PC-9 (cell line): ENCODE measurements at regions not wholly inside any gene's neighbourhood (a gene's known extent, or its start where the extent isn't known, plus 50 kb on each side); places are given as distances from the start of the nearest gene placed in this dataset.

Source experiments
- BruUV-seq: library from RNA; stranded (reverse); fragments of 400-500 nt; replicated peaks from 2 replicates; lab custom pipeline; 2021; lab: Mats Ljungman, UMichigan
- CTCF ChIA-PET: fragments of 300-600 bp; sonication (Branson Sonifier 250); formaldehyde crosslinking; loops from one replicate; lab custom pipeline; 2022; ENCODE audit warnings: antibody characterized with exemption; lab: Charles Lee
- POLR2A ChIA-PET: fragments of 300-600 bp; sonication (Branson Sonifier 250); formaldehyde crosslinking; loops from one replicate; lab custom pipeline; 2022; ENCODE audit warnings: antibody characterized with exemption; ENCODE audit not compliant: unreplicated experiment; lab: Charles Lee
- DNase-seq, 2 experiments: peaks; one replicate each; pipeline versions ENCODE4 v3.0.0 to v3.0.0-alpha.2; 2015 to 2022; ENCODE audit warnings: mixed read lengths in 1 of 2
- H2AFZ ChIP-seq: fragments of 200-600 bp; sonication (generic); 2 replicates; pipeline ENCODE4 v1.8.1; 2017; ENCODE audit warnings: antibody characterized with exemption
- H3F3A ChIP-seq: fragments of 200-600 bp; sonication (generic); 2 replicates; pipeline ENCODE4 v1.8.1; 2017; ENCODE audit warnings: antibody characterized with exemption, mild to moderate bottlenecking, low read depth; ENCODE audit not compliant: insufficient read depth
- H3K27ac ChIP-seq: fragments of 200-600 bp; sonication (generic); 2 replicates; pipeline ENCODE4 v1.6.1; 2016; ENCODE audit warnings: mixed run types
- H3K27me3 ChIP-seq: fragments of 200-600 bp; sonication (generic); 2 replicates; pipeline ENCODE4 v1.6.1; 2016; ENCODE audit warnings: low read depth, mixed run types; ENCODE audit not compliant: insufficient read depth
- H3K36me3 ChIP-seq: fragments of 200-600 bp; sonication (generic); 2 replicates; pipeline ENCODE4 v1.6.1; 2016; ENCODE audit warnings: low read depth, mixed run types
- H3K4me1 ChIP-seq: fragments of 200-600 bp; sonication (generic); replicated peaks from 2 replicates; pipeline ENCODE4 v1.6.1; 2016; ENCODE audit warnings: mixed run types; ENCODE audit not compliant: insufficient read depth
- H3K4me2 ChIP-seq: fragments of 200-600 bp; sonication (generic); 2 replicates; pipeline ENCODE4 v1.6.1; 2017; ENCODE audit warnings: mixed run types
- H3K4me3 ChIP-seq: fragments of 200-600 bp; sonication (generic); 2 replicates; pipeline ENCODE4 v1.6.1; 2016; ENCODE audit warnings: mixed run types
- H3K79me2 ChIP-seq: fragments of 200-600 bp; sonication (generic); 2 replicates; pipeline ENCODE4 v1.6.1; 2017; ENCODE audit warnings: low read depth, mixed run types
- H3K9me2 ChIP-seq: fragments of 200-600 bp; sonication (generic); 2 replicates; pipeline ENCODE4 v1.8.1; 2017; ENCODE audit warnings: mild to moderate bottlenecking; ENCODE audit not compliant: insufficient read depth
- H3K9me3 ChIP-seq: fragments of 200-600 bp; sonication (generic); 2 replicates; pipeline ENCODE4 v1.8.1; 2016; ENCODE audit warnings: low read depth; ENCODE audit not compliant: insufficient read depth
- H4K20me1 ChIP-seq: fragments of 200-600 bp; sonication (generic); 2 replicates; pipeline ENCODE4 v1.8.1; 2017; ENCODE audit not compliant: insufficient read depth
- EZH2 ChIP-seq: fragments of 200-600 bp; sonication (generic); IDR thresholded peaks from 2 replicates; pipeline ENCODE4 v1.8.0; 2017; ENCODE audit warnings: antibody characterized with exemption, low read depth
- intact Hi-C: fragments of 100-400 bp; cut with micrococcal nuclease; formaldehyde crosslinking; loops from one replicate; pipeline ENCODE4 v1.10.0; 2022; ENCODE audit not compliant: unreplicated experiment
- TF ChIP-seq, protein P1 (sequence below): fragments of 200-600 bp; sonication (generic); conservative IDR thresholded peaks from 2 replicates; pipeline ENCODE4 v1.6.1; 2017; ENCODE audit warnings: mixed run types, antibody characterized with exemption, mild to moderate bottlenecking, moderate library complexity

DNA sequence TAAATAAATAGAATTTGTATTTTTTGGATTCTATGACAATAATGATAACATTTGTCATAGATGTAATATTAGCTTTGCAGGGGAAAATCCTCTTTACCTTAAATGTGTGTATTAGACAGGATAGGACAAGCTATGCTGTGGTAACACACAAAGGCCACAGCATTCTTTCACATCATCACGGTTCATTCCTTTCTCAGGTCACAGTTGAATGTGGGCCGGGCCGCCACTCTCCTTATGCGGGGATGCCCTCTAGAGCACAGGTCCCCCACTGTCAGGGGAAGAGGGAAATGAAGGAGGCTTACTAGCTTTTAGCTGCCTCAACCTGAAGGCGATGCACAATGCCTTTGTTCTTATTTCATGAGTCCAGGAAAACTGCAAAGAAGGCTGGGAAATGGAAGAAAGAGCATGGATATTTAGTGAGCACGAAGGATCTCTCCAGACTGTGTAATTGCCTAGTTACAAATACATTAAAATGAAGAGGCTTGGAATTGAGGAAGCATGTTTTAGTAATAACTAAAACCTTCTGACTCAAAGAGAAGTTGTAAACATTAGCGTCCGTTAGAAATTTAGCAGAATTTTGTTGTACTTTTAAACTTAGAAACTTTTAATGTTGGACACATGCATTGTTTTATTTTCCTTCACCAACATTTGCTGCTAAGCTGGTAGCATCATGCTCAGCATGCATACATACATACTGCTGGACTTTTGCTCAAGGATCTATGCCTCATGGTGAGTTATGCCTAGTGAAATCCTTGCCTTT lies 248.9 kb upstream of the FOXQ1 start:
- no peak for DNase-seq
- ChIA-PET POLR2A (interaction anchor here (0.6 kb wide), 1 partner anchor 100 kb away, joined by 3 read pairs; no protein-coding TSS in a partner anchor), CTCF (no interaction called here)
- H3K9me2 ChIP-seq = no peaks in the 10 kb centered on the region
- no peaks in the 10 kb centered on the region for H3K36me3 ChIP-seq
- no peaks in the 10 kb centered on the region for H4K20me1 ChIP-seq
- intact Hi-C loops = no loop called here
- no peak overlapping the region for H3K4me3 ChIP-seq
- H3K4me2 ChIP-seq = no peak overlapping the region
- BruUV-seq = no TSS peak
- H3K27ac ChIP-seq = no peak overlapping the region
- no peaks in the 10 kb centered on the region for H3K27me3 ChIP-seq
- H3K79me2 ChIP-seq = no peaks in the 10 kb centered on the region
- no peaks in the 10 kb centered on the region for H3K9me3 ChIP-seq
- H3F3A ChIP-seq = no peaks in the 10 kb centered on the region
- no peaks in the 10 kb centered on the region for H3K4me1 ChIP-seq
- TF ChIP-seq, protein P1, sequence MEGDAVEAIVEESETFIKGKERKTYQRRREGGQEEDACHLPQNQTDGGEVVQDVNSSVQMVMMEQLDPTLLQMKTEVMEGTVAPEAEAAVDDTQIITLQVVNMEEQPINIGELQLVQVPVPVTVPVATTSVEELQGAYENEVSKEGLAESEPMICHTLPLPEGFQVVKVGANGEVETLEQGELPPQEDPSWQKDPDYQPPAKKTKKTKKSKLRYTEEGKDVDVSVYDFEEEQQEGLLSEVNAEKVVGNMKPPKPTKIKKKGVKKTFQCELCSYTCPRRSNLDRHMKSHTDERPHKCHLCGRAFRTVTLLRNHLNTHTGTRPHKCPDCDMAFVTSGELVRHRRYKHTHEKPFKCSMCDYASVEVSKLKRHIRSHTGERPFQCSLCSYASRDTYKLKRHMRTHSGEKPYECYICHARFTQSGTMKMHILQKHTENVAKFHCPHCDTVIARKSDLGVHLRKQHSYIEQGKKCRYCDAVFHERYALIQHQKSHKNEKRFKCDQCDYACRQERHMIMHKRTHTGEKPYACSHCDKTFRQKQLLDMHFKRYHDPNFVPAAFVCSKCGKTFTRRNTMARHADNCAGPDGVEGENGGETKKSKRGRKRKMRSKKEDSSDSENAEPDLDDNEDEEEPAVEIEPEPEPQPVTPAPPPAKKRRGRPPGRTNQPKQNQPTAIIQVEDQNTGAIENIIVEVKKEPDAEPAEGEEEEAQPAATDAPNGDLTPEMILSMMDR = no peak
- TF ChIP-seq EZH2 = no peak
- no peak overlapping the region for H2AFZ ChIP-seq

DNA sequence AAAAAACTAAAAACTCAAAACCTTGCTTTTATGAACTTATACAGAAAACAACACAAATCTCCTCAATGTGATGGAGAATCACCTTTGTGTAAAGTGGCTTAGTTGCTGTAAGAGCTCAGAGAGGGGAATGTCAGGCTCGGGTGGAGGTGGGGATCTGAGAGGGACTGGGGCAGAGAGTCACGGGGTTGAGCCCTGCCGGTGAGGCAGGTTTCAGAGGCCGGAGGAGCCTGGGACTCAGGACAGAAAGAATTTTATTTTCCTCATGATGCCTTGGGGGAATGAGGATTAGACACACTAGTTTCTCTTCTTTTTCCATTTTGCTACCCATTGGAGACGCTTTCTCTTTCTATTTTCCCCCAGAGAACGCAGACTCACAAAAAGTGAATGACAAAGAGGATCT lies 252.3 kb upstream of the FOXQ1 start:
- intact Hi-C loops = no loop called here
- BruUV-seq = no TSS peak
- Histone ChIP-seq H4K20me1 (no peaks in the 10 kb centered on the region), H3F3A (no peaks in the 10 kb centered on the region), H3K27me3 (no peaks in the 10 kb centered on the region), H3K9me2 (no peaks in the 10 kb centered on the region), H3K4me1 (0 out of 2 replicates have a peak, but pooled peaks cover 4% of the 10 kb centered on the region), H3K4me2 (no peak overlapping the region), H3K4me3 (no peak overlapping the region), H3K9me3 (no peaks in the 10 kb centered on the region), H3K36me3 (no peaks in the 10 kb centered on the region), H3K79me2 (no peaks in the 10 kb centered on the region), H3K27ac (no peak overlapping the region), H2AFZ (no peak overlapping the region)
- DNase-seq = no peak
- POLR2A ChIA-PET = no interaction called here
- CTCF ChIA-PET = no interaction called here
- TF ChIP-seq, protein P1 = no peak
- no peak for TF ChIP-seq EZH2

DNA sequence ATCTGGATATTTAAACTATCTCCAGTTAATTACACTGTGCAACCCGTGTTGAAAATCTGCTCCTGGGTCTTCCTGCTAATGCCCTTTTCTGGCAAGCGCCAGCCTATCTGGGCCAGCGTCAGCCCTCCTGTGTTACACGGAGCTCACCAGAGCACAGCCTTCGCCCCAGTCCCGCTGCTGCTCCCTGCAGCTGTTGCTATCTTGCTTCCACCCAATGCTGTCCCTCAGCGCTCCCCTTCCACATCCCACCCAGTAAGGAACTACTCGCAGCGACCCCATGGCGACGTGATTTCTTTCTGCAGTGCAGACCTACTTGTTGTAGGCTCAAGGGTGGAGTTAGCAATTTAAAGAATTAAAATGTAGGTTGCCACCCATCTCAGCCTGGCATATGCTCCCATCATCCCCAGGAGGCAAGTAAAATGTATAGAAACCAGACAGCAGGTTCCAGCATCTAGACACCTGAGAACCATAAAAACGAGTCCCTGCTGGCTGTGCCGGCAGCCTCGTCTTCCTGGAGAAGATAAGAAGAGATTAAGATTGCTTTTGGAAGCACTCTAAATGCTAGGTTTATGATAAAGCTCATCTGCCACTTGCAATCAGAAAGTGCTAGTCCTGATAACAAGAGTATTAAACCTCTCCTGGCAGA lies 254.3 kb upstream of the FOXQ1 start:
- H2AFZ ChIP-seq = no peak overlapping the region
- intact Hi-C loops = no loop called here
- no peak overlapping the region for H3K4me2 ChIP-seq
- no peaks in the 10 kb centered on the region for H3K9me2 ChIP-seq
- H3K36me3 ChIP-seq = no peaks in the 10 kb centered on the region
- no peaks in the 10 kb centered on the region for H3K79me2 ChIP-seq
- DNase-seq = no peak
- ChIA-PET CTCF (no interaction called here), POLR2A (no interaction called here)
- BruUV-seq = no TSS peak
- H4K20me1 ChIP-seq = no peaks in the 10 kb centered on the region
- H3K27me3 ChIP-seq = no peaks in the 10 kb centered on the region
- H3K27ac ChIP-seq = no peak overlapping the region
- no peaks in the 10 kb centered on the region for H3K9me3 ChIP-seq
- H3K4me3 ChIP-seq = no peak overlapping the region
- TF ChIP-seq, protein P1 = no peak
- no peak for TF ChIP-seq EZH2
- 0 out of 2 replicates have a peak, but pooled peaks cover 5% of the 10 kb centered on the region for H3K4me1 ChIP-seq
- no peaks in the 10 kb centered on the region for H3F3A ChIP-seq
